MCF 10A (cell line): ENCODE measurements at regions not wholly inside any gene's neighbourhood (a gene's known extent, or its start where the extent isn't known, plus 50 kb on each side); places are given as distances from the start of the nearest gene placed in this dataset.

Experiments
- BruUV-seq: library from RNA; stranded (reverse); fragments of 400-500 nt; replicated peaks from 2 replicates; lab custom pipeline; 2021; lab: Mats Ljungman, UMichigan
- CTCF ChIA-PET: fragments of 300-600 bp; sonication (Branson Sonifier 250); formaldehyde crosslinking; extraction: SDS; loops from one replicate; lab custom pipeline; 2021; ENCODE audit warnings: antibody characterized with exemption, inconsistent platforms; lab: Yijun Ruan, JAX
- POLR2A ChIA-PET: fragments of 300-600, 350-650 bp; sonication (Branson Sonifier 250); formaldehyde crosslinking; extraction: SDS; loops from one replicate; lab custom pipeline; 2020; ENCODE audit warnings: antibody characterized with exemption, inconsistent platforms; lab: Yijun Ruan, JAX
- DNase-seq: peaks from one replicate; pipeline ENCODE4 v3.0.0-alpha.2; 2018; ENCODE audit not compliant: unreplicated experiment
- H3K27ac Mint-ChIP-seq: one replicate; pipeline ENCODE4 v1.8.0; 2022; ENCODE audit warnings: mild to moderate bottlenecking, low read depth, mixed read lengths; ENCODE audit not compliant: unreplicated experiment
- H3K27me3 Mint-ChIP-seq: one replicate; pipeline ENCODE4 v1.8.0; 2022; ENCODE audit warnings: mixed read lengths; ENCODE audit not compliant: insufficient read depth, unreplicated experiment
- H3K36me3 Mint-ChIP-seq: one replicate; pipeline ENCODE4 v1.8.0; 2022; ENCODE audit warnings: mild to moderate bottlenecking, moderate library complexity, mixed read lengths; ENCODE audit not compliant: insufficient read depth, unreplicated experiment
- H3K4me1 Mint-ChIP-seq: one replicate; pipeline ENCODE4 v1.8.0; 2022; ENCODE audit warnings: mixed read lengths; ENCODE audit not compliant: insufficient read depth, unreplicated experiment
- H3K4me3 Mint-ChIP-seq: one replicate; pipeline ENCODE4 v1.8.0; 2022; ENCODE audit warnings: mild to moderate bottlenecking, moderate library complexity, mixed read lengths; ENCODE audit not compliant: unreplicated experiment
- H3K9me3 Mint-ChIP-seq: one replicate; pipeline ENCODE4 v1.8.0; 2022; ENCODE audit warnings: mixed read lengths; ENCODE audit not compliant: unreplicated experiment
- CTCF ChIP-seq: fragments of 200-600 bp; IDR thresholded peaks from one replicate; pipeline ENCODE4 v1.8.0; 2022; ENCODE audit warnings: antibody characterized with exemption, mild to moderate bottlenecking; ENCODE audit not compliant: unreplicated experiment
- intact Hi-C: fragments of 100-400 bp; cut with micrococcal nuclease; formaldehyde crosslinking; loops from 2 replicates; pipeline ENCODE4 v1.14.1; 2022

- no peak for TF ChIP-seq CTCF
- Mint-ChIP-seq H3K27me3 (no peaks in the 10 kb centered on the region), H3K36me3 (peaks cover 5% of the 10 kb centered on the region), H3K4me3 (no peak overlapping the region), H3K9me3 (no peaks in the 10 kb centered on the region), H3K27ac (no peak overlapping the region), H3K4me1 (peaks cover 29% of the 10 kb centered on the region)
- intact Hi-C loops = loop anchor here (10.0 kb wide), 1 partner anchor 228 kb away; the partner anchor contains the start of gene FOXQ1
- ChIA-PET POLR2A (interaction anchor here (1.6 to 4.1 kb wide), 2 partner anchors 15 to 24 kb away, joined by 3 to 64 read pairs; no protein-coding TSS in a partner anchor), CTCF (interaction anchor here (0.5 to 1.8 kb wide), 3 partner anchors 95 to 250 kb away, joined by 3 to 8 read pairs (median 3); no protein-coding TSS in a partner anchor)
- BruUV-seq = no TSS peak
- DNase-seq = no peak
Observed at GRCh38 chr6:1086446-1087153, 225.3 kb upstream of the FOXQ1 start.

GRCh38 chr6:1082285-1082935 is 229.5 kb upstream of the FOXQ1 start:
- Mint-ChIP-seq H3K4me1 (peaks cover 16% of the 10 kb centered on the region), H3K27ac (peak overlapping the region; percentile 73), H3K4me3 (peak overlapping the region; percentile 44), H3K36me3 (no peaks in the 10 kb centered on the region), H3K9me3 (no peaks in the 10 kb centered on the region), H3K27me3 (no peaks in the 10 kb centered on the region)
- TF ChIP-seq CTCF = no peak
- ChIA-PET CTCF (no interaction called here), POLR2A (interaction anchor here (0.7 to 1.4 kb wide), 8 partner anchors 8 to 254 kb away, joined by 3 to 4 read pairs (median 3); no protein-coding TSS in a partner anchor)
- intact Hi-C loops = loop anchor here (5.0 to 10.0 kb wide), 2 partner anchors 50 to 232 kb away; partner anchors contain the start of gene FOXQ1
- peak; percentile 73 for DNase-seq
- no TSS peak for BruUV-seq

GRCh38 chr6:1081551-1082284 is 230.2 kb upstream of the FOXQ1 start:
- no peaks in the 10 kb centered on the region for H3K27me3 Mint-ChIP-seq
- peak overlapping the region; percentile 73 for H3K27ac Mint-ChIP-seq
- H3K4me3 Mint-ChIP-seq = peak overlapping the region; percentile 44
- intact Hi-C loops = loop anchor here (5.0 to 10.0 kb wide), 2 partner anchors 51 to 233 kb away; partner anchors contain the start of gene FOXQ1
- DNase-seq = peak; percentile 32
- POLR2A ChIA-PET = interaction anchor here (0.7 to 1.4 kb wide), 4 partner anchors 43 to 255 kb away, joined by 3 to 4 read pairs (median 3); no protein-coding TSS in a partner anchor
- CTCF ChIA-PET = interaction anchor here (0.8 to 1.2 kb wide), 2 partner anchors 51 to 169 kb away, joined by 3 read pairs; no protein-coding TSS in a partner anchor
- TF ChIP-seq CTCF = no peak
- BruUV-seq = no TSS peak
- peaks cover 14% of the 10 kb centered on the region for H3K4me1 Mint-ChIP-seq
- H3K9me3 Mint-ChIP-seq = no peaks in the 10 kb centered on the region
- no peaks in the 10 kb centered on the region for H3K36me3 Mint-ChIP-seq
